Transverse colon (tissue), 4 donors: ENCODE measurements at regions not wholly inside any gene's neighbourhood (a gene's known extent, or its start where the extent isn't known, plus 50 kb on each side); places are given as distances from the start of the nearest gene placed in this dataset.
"Not testable (repeated sequence)": the region's sequence is repeated elsewhere in the genome, so short reads cannot be mapped to it uniquely, and the experiment has no call there.

Source experiments
- DNase-seq: peaks from one replicate; pipeline ENCODE4 v3.0.0-alpha.2; 2019
- H3K27ac ChIP-seq, 4 donors: fragments of 200-600 bp; sonication (generic); 2 replicates each; pipeline ENCODE4 v1.5.1; 2016 to 2018; ENCODE audit warnings: inconsistent platforms in 4 of 4
- H3K27me3 ChIP-seq: fragments of 200-600 bp; sonication (generic); 2 replicates; pipeline ENCODE4 v1.5.1; 2017; ENCODE audit warnings: inconsistent platforms
- H3K36me3 ChIP-seq, 4 donors: fragments of 200-600 bp; sonication (generic); 2 replicates each; pipeline ENCODE4 v1.5.1; 2017 to 2019; ENCODE audit warnings: inconsistent platforms in 4 of 4
- H3K4me1 ChIP-seq, 4 donors: fragments of 200-600 bp; sonication (generic); 2 replicates each; pipeline ENCODE4 v1.5.1; 2017 to 2020; ENCODE audit warnings: inconsistent platforms in 4 of 4
- H3K4me3 ChIP-seq, 4 donors: fragments of 200-600 bp; sonication (generic); 1 replicate in 1 of 4; 2 replicates in 3 of 4; pipeline versions ENCODE4 v1.5.1 to v1.6.1; 2017 to 2019; ENCODE audit warnings: inconsistent platforms in 4 of 4
- H3K9me3 ChIP-seq, 2 donors: fragments of 200-600 bp; sonication (generic); 2 replicates each; pipeline ENCODE4 v1.5.1; 2017 to 2019; ENCODE audit warnings: inconsistent platforms in 2 of 2
- CTCF ChIP-seq, 5 experiments: fragments of 200-600 bp in 3 of 5; fragments of 450-650 bp in 2 of 5; sonication (generic) in 3 of 5; IDR thresholded peaks; 1 replicate in 2 of 5; 2 replicates in 3 of 5; pipeline ENCODE4 v1.5.1; 2016 to 2017; ENCODE audit warnings: antibody characterized with exemption in 5 of 5, inconsistent platforms in 3 of 5, mild to moderate bottlenecking in 2 of 5, moderate library complexity in 1 of 5
- EP300 ChIP-seq: sonication (generic); formaldehyde crosslinking; IDR thresholded peaks from one replicate; pipeline ENCODE4 v1.6.1; 2017; ENCODE audit warnings: antibody characterized with exemption, low read depth
- POLR2A ChIP-seq: fragments of 450-650 bp; IDR thresholded peaks from one replicate; pipeline ENCODE4 v1.6.1; 2016; ENCODE audit warnings: antibody characterized with exemption, mild to moderate bottlenecking, moderate library complexity
- POLR2AphosphoS5 ChIP-seq, 3 donors: sonication (generic); formaldehyde crosslinking; IDR thresholded peaks; one replicate each; pipeline ENCODE4 v1.6.1; 2016; ENCODE audit warnings: antibody characterized with exemption in 3 of 3
- WGBS, 2 donors: methylation state at CpG; one replicate each; pipeline ENCODE4 v1.1.5; 2018; ENCODE audit warnings: low coverage in 1 of 2; 5-methylcytosine and 5-hydroxymethylcytosine counted together
- in situ Hi-C, 4 donors: fragments of 200-750 bp; cut with MboI; loops; one replicate each; pipeline versions ENCODE4 v1.15.0 to v1.15.1; 2017; ENCODE audit warnings: low sequenced_read_pairs in 3 of 4, low pct_ligation_motif_present in 1 of 4, low pct_unique_long_range_greater_than_20kb in 1 of 4
- intact Hi-C: fragments of 100-400 bp; cut with DNase I; formaldehyde crosslinking; loops from one replicate; pipeline ENCODE4 v1.15.1; 2023; ENCODE audit warnings: low total_unique reads

- DNase-seq: no peak
- TF ChIP-seq POLR2A (no peak), POLR2AphosphoS5 (IDR thresholded peaks at IDR 0.05) (no peak), CTCF (IDR thresholded peaks at IDR 0.05) (no peak), EP300 (no peak)
- H3K36me3 ChIP-seq: no peaks in the 10 kb centered on the region
- WGBS, 2 donors: 69 to 88% methylated on average over 2 of the region's 2 CpGs
- no peaks in the 10 kb centered on the region for H3K9me3 ChIP-seq
- H3K4me1 ChIP-seq: no peaks in the 10 kb centered on the region
- no peak overlapping the region for H3K4me3 ChIP-seq
- in situ Hi-C loops: no loop called here
- no peak overlapping the region for H3K27ac ChIP-seq
- no peaks in the 10 kb centered on the region for H3K27me3 ChIP-seq
- intact Hi-C loops: no loop called here
Observed at GRCh38 chr1:172835834-172836233, 176.9 kb downstream of the FASLG start.

GRCh38 chr1:172837816-172838679, 179.1 kb downstream of the FASLG start:
- TF ChIP-seq CTCF (IDR thresholded peaks at IDR 0.05): no peak
- TF ChIP-seq POLR2A: no peak
- no peak for TF ChIP-seq EP300
- TF ChIP-seq POLR2AphosphoS5 (IDR thresholded peaks at IDR 0.05): no peak
- in situ Hi-C loops (no loop called here), intact Hi-C loops (no loop called here)
- WGBS, 2 donors: 77 to 83% methylated on average over 5 to 6 of the region's 6 CpGs
- H3K27me3 ChIP-seq: no peaks in the 10 kb centered on the region
- H3K9me3 ChIP-seq: no peaks in the 10 kb centered on the region
- H3K4me1 ChIP-seq: no peaks in the 10 kb centered on the region
- no peaks in the 10 kb centered on the region for H3K36me3 ChIP-seq
- H3K4me3 ChIP-seq: no peak overlapping the region
- DNase-seq: no peak
- no peak overlapping the region for H3K27ac ChIP-seq

GRCh38 chr1:172838680-172839313, 179.9 kb downstream of the FASLG start:
- WGBS, 2 donors: 83 to 85% methylated on average over 4 of the region's 4 CpGs
- H3K27me3 ChIP-seq: no peaks in the 10 kb centered on the region
- no peaks in the 10 kb centered on the region for H3K36me3 ChIP-seq
- intact Hi-C loops: no loop called here
- DNase-seq: no peak
- TF ChIP-seq EP300 (no peak), POLR2A (no peak), POLR2AphosphoS5 (IDR thresholded peaks at IDR 0.05) (no peak), CTCF (IDR thresholded peaks at IDR 0.05) (no peak)
- H3K27ac ChIP-seq: no peak overlapping the region
- H3K4me3 ChIP-seq: no peak overlapping the region
- H3K9me3 ChIP-seq: no peaks in the 10 kb centered on the region
- H3K4me1 ChIP-seq: peaks cover 0 to 6% (median 0%) of the 10 kb centered on the region in 4 donors
- in situ Hi-C loops: no loop called here

- WGBS, 2 donors: 94 to 100% methylated on average over 4 to 8 of the region's 8 CpGs
- in situ Hi-C loops, intact Hi-C loops, H3K9me3 ChIP-seq, H3K27ac ChIP-seq, H3K36me3 ChIP-seq, H3K27me3 ChIP-seq, DNase-seq, H3K4me1 ChIP-seq, H3K4me3 ChIP-seq: not testable (repeated sequence)
Observed at GRCh38 chr1:172839639-172840038, 180.7 kb downstream of the FASLG start.
